Neural cell (in vitro differentiated cells): ENCODE measurements at regions not wholly inside any gene's neighbourhood (a gene's known extent, or its start where the extent isn't known, plus 50 kb on each side); places are given as distances from the start of the nearest gene placed in this dataset.

ENCODE experiments used
- H2AFZ ChIP-seq: fragments of 200-600, 300-800 bp; sonication (generic), shearing (Covaris generic); 2 replicates; pipeline ENCODE4 v1.6.0; 2014; ENCODE audit warnings: low read depth, mild to moderate bottlenecking, antibody characterized with exemption, low read length, moderate library complexity
- H3F3A ChIP-seq: fragments of 200-600 bp; shearing (Covaris generic); 2 replicates; pipeline ENCODE4 v1.6.1; 2016; ENCODE audit warnings: mild to moderate bottlenecking, moderate library complexity, mixed read lengths, antibody characterized with exemption, low read length; ENCODE audit not compliant: insufficient read depth, poor library complexity, severe bottlenecking
- H3K27ac ChIP-seq: fragments of 200-600, 300-800 bp; sonication (generic), shearing (Covaris generic); 2 replicates; pipeline ENCODE4 v1.5.1; 2014; ENCODE audit warnings: mild to moderate bottlenecking, low read length, moderate library complexity
- H3K27me3 ChIP-seq: fragments of 300-800, 200-600 bp; sonication (generic), shearing (Covaris generic); 2 replicates; pipeline ENCODE4 v1.6.0; 2014; ENCODE audit warnings: mild to moderate bottlenecking, low read depth, low read length, moderate library complexity; ENCODE audit not compliant: insufficient read depth
- H3K36me3 ChIP-seq: fragments of 300-800, 200-600 bp; sonication (generic), shearing (Covaris generic); 2 replicates; pipeline ENCODE4 v1.5.1; 2014; ENCODE audit warnings: mild to moderate bottlenecking, antibody characterized with exemption, low read length, moderate library complexity; ENCODE audit not compliant: insufficient read depth
- H3K4me2 ChIP-seq: fragments of 300-800, 200-600 bp; sonication (generic), shearing (Covaris generic); 2 replicates; pipeline ENCODE4 v1.6.0; 2014; ENCODE audit warnings: mild to moderate bottlenecking, low read length
- H3K4me3 ChIP-seq: fragments of 300-800, 200-600 bp; sonication (generic), shearing (Covaris generic); 2 replicates; pipeline ENCODE4 v1.5.1; 2014; ENCODE audit warnings: mild to moderate bottlenecking, low read length, moderate library complexity
- H3K79me2 ChIP-seq: fragments of 200-600 bp; shearing (Covaris generic); replicated peaks from 2 replicates; pipeline ENCODE4 v1.6.0; 2014; ENCODE audit warnings: mild to moderate bottlenecking, low read length, moderate library complexity; ENCODE audit not compliant: insufficient read depth
- H3K9ac ChIP-seq: fragments of 300-800, 200-600 bp; sonication (generic), shearing (Covaris generic); 2 replicates; pipeline ENCODE4 v1.6.1; 2016; ENCODE audit warnings: mild to moderate bottlenecking, low read length, mixed read lengths
- H3K9me2 ChIP-seq: fragments of 200-600 bp; shearing (Covaris generic); 2 replicates; pipeline ENCODE4 v1.6.1; 2016; ENCODE audit warnings: mild to moderate bottlenecking, low read length, mixed read lengths; ENCODE audit not compliant: insufficient read depth
- H3K9me3 ChIP-seq: fragments of 200-600, 300-800 bp; sonication (generic), shearing (Covaris generic); 2 replicates; pipeline ENCODE4 v1.6.1; 2016; ENCODE audit warnings: mild to moderate bottlenecking, mixed run types, low read length, moderate library complexity, mixed read lengths
- H4K20me1 ChIP-seq: fragments of 200-600 bp; shearing (Covaris generic); 2 replicates; pipeline ENCODE4 v1.6.1; 2016; ENCODE audit warnings: mild to moderate bottlenecking, mixed run types; ENCODE audit not compliant: insufficient read depth
- EP300 ChIP-seq: fragments of 450-650 bp; conservative IDR thresholded peaks from 2 replicates; pipeline ENCODE4 v1.6.1; 2014; ENCODE audit warnings: antibody characterized with exemption, mild to moderate bottlenecking, moderate library complexity; ENCODE audit not compliant: poor library complexity, severe bottlenecking
- EZH2 ChIP-seq: fragments of 200-600, 300-800 bp; shearing (Covaris generic), sonication (generic); IDR thresholded peaks from 2 replicates; pipeline ENCODE4 v1.6.1; 2014; ENCODE audit warnings: antibody characterized with exemption, low read length, borderline replicate concordance, mild to moderate bottlenecking; ENCODE audit not compliant: insufficient read depth, poor library complexity, severe bottlenecking
- MXI1 ChIP-seq: fragments of 450-650 bp; conservative IDR thresholded peaks from 2 replicates; pipeline ENCODE4 v1.6.1; 2014; ENCODE audit warnings: antibody characterized with exemption, mild to moderate bottlenecking; ENCODE audit not compliant: poor library complexity, severe bottlenecking
- POLR2AphosphoS5 ChIP-seq: IDR thresholded peaks from 2 replicates; pipeline ENCODE4 v1.6.1; 2012
- RAD21 ChIP-seq: fragments of 450-650 bp; conservative IDR thresholded peaks from 2 replicates; pipeline ENCODE4 v1.6.1; 2014; ENCODE audit warnings: antibody characterized with exemption, mild to moderate bottlenecking, moderate library complexity
- REST ChIP-seq: IDR thresholded peaks from 2 replicates; pipeline ENCODE4 v1.6.1; 2012; ENCODE audit warnings: borderline replicate concordance
- SMC3 ChIP-seq: fragments of 450-650 bp; conservative IDR thresholded peaks from 2 replicates; pipeline ENCODE4 v1.6.1; 2014; ENCODE audit warnings: antibody characterized with exemption, mild to moderate bottlenecking, moderate library complexity; ENCODE audit not compliant: poor library complexity
- TAF1 ChIP-seq: IDR thresholded peaks from 2 replicates; pipeline ENCODE4 v1.6.1; 2012; ENCODE audit warnings: low read depth
- TF ChIP-seq, protein P1 (sequence below): fragments of 450-650 bp; IDR thresholded peaks from 2 replicates; pipeline ENCODE4 v1.5.1; 2014; ENCODE audit warnings: antibody characterized with exemption, mild to moderate bottlenecking, moderate library complexity; ENCODE audit not compliant: poor library complexity, severe bottlenecking

GRCh38 chr10:91683975-91684374 lies 51.1 kb upstream of the PPP1R3C start:
- Histone ChIP-seq H3K9ac (no peak overlapping the region), H3K4me3 (no peak overlapping the region), H3K79me2 (no peaks in the 10 kb centered on the region), H3K9me3 (no peaks in the 10 kb centered on the region), H3F3A (no peaks in the 10 kb centered on the region), H3K9me2 (no peaks in the 10 kb centered on the region), H4K20me1 (no peaks in the 10 kb centered on the region), H3K27ac (no peak overlapping the region), H2AFZ (no peak overlapping the region), H3K36me3 (no peaks in the 10 kb centered on the region), H3K27me3 (no peaks in the 10 kb centered on the region), H3K4me2 (no peak overlapping the region)
- no peak for TF ChIP-seq REST

DNA sequence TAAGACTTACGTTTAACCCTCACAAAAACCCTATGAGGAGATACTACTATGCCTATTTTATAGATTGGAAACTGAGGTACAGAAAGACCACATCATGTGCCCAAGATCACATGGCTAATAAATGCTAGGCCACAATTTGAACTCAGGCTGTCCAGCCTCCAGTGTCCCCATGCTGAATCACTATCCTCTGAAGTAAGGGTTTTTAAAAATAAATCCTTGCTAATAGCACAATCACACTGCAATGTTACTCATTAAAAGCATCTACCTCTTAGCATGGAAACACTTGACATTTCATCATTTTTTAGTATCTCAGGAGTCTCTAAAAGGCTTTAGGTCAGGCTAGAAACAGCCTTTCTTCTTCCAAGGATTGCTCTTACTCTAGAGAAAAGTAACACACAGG lies 50.0 kb upstream of the PPP1R3C start:
- Histone ChIP-seq H3K9me3 (no peaks in the 10 kb centered on the region), H4K20me1 (no peaks in the 10 kb centered on the region), H3K27me3 (no peaks in the 10 kb centered on the region), H3K4me2 (no peak overlapping the region), H3K27ac (no peak overlapping the region), H3K9ac (no peak overlapping the region), H3K36me3 (no peaks in the 10 kb centered on the region), H3K4me3 (no peak overlapping the region), H3K9me2 (no peaks in the 10 kb centered on the region), H2AFZ (no peak overlapping the region), H3K79me2 (no peaks in the 10 kb centered on the region), H3F3A (no peaks in the 10 kb centered on the region)
- TF ChIP-seq, protein P1, sequence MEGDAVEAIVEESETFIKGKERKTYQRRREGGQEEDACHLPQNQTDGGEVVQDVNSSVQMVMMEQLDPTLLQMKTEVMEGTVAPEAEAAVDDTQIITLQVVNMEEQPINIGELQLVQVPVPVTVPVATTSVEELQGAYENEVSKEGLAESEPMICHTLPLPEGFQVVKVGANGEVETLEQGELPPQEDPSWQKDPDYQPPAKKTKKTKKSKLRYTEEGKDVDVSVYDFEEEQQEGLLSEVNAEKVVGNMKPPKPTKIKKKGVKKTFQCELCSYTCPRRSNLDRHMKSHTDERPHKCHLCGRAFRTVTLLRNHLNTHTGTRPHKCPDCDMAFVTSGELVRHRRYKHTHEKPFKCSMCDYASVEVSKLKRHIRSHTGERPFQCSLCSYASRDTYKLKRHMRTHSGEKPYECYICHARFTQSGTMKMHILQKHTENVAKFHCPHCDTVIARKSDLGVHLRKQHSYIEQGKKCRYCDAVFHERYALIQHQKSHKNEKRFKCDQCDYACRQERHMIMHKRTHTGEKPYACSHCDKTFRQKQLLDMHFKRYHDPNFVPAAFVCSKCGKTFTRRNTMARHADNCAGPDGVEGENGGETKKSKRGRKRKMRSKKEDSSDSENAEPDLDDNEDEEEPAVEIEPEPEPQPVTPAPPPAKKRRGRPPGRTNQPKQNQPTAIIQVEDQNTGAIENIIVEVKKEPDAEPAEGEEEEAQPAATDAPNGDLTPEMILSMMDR, result no peak
- TF ChIP-seq RAD21 (no peak), TAF1 (no peak), SMC3 (no peak), EZH2 (no peak), POLR2AphosphoS5 (no peak), MXI1 (no peak), REST (no peak), EP300 (no peak)
